HG02938 (cell line): ENCODE measurements at regions not wholly inside any gene's neighbourhood (a gene's known extent, or its start where the extent isn't known, plus 50 kb on each side); places are given as distances from the start of the nearest gene placed in this dataset.

Experiments
- ATAC-seq: cut with Tn5 transposase; IDR thresholded peaks from one replicate; pipeline ENCODE4 v1.9.1; 2021; ENCODE audit warnings: mild to moderate bottlenecking, moderate library complexity; ENCODE audit not compliant: unreplicated experiment

DNA sequence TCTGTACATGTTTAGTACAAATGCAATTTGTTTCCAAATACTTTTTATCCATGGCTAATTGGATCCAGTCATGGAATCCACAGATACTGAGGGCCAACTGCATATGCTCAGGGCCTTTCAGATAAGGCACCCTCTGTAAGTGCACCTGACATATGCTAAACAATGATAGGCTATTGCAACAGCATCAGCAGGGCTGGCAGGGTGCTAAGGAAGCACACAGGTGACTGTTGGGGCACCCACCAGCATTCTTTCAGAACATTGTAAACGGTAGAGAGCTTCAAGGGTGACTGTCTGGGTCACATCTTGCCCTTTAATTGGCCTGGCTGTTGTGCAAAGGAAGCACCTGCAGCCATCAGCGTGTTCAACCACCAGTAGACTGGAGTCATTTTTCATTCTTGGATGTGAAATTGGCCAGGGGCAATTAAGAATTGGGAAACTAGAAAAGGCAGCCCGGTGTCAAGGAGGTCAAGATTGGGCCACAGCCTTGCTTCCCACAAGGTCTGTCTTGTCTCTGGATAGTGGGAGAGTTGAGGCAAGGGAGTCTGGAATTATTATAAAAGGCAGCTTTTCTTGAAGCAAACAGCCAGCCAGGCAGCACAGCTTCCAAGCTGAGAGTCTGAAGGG lies 129.3 kb upstream of the RAI14 start:
- no peak for ATAC-seq

DNA sequence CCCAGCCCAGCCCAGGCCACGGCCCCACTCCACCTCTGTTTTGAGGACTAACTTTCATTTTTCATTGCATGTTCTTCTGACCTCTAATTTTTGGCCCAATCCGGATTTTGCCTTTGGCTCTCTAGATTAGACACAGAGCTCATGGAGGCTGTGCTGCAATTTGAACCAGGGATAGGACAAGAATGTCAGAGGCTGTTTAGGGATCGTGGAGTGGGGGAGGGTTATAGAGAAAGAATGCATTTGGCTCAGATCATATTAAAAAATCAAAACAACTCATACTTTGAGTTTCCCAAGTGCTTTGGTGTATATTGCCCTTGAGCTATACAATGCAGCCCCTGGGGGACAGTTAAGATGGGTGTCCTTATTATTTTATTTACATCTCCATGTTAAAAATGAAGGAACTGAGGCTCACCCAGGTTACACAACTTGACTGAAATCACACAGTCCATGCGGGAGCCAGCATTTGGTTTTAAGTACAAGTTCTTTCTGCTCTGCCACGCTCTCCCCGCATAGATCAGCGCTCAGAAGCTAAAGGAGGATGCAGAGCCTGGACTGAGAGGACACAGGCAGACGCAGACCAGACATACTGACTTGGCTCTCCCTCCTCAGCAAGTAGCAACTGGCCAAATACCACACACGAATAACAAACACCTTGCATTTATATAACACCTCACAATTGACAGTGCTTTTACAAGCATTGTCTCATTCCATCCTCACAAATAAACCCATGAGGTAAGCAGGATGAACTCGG lies 126.4 kb upstream of the RAI14 start:
- ATAC-seq, result no peak

DNA sequence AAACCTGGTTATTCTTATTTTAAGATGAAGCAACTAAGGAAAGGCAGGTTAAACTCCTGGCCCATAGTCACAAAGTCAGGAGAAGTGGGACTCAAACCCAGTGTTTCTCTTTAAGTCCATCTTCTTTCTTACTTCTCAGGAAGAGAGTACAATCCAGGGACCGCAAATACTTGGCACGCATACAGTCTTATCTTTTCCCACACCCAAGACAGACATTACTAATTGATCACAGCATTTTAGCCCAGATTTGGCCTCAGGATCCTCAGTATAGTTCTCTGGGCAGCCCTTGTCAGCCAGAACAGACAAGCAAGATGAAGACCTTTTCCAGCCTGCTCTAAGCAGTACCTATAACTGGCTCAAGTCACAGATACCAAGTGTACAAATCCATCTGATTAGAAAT lies 125.5 kb upstream of the RAI14 start:
- ATAC-seq, result no peak

DNA sequence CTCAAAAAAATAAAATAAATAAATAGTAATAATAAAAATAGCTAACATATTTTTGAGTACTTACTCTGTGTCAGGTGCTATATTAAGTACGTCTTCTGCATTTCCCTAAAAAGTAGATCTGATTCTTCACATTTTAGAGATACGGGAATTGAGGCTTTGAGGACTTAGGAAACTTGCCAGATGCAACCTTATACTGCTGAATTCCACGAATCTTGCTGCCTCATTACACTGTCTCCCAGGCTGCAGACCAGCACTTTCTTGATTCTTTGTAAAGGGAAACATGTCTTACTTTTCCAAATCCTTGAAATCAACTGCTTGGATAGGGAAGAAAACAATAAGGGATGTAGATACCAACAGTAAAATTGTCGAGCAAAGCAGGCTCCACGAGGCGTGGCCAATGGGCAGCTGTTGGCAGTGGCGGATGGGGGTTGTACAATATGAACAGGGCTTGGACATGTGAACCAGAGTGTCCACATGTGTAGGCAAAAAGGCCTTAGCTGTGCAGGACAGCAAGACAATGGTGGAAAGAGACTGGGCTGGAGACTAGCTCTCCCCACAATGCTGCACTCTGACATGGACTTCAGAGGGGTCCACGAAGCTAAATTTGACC lies 124.3 kb upstream of the RAI14 start:
- no peak for ATAC-seq

DNA sequence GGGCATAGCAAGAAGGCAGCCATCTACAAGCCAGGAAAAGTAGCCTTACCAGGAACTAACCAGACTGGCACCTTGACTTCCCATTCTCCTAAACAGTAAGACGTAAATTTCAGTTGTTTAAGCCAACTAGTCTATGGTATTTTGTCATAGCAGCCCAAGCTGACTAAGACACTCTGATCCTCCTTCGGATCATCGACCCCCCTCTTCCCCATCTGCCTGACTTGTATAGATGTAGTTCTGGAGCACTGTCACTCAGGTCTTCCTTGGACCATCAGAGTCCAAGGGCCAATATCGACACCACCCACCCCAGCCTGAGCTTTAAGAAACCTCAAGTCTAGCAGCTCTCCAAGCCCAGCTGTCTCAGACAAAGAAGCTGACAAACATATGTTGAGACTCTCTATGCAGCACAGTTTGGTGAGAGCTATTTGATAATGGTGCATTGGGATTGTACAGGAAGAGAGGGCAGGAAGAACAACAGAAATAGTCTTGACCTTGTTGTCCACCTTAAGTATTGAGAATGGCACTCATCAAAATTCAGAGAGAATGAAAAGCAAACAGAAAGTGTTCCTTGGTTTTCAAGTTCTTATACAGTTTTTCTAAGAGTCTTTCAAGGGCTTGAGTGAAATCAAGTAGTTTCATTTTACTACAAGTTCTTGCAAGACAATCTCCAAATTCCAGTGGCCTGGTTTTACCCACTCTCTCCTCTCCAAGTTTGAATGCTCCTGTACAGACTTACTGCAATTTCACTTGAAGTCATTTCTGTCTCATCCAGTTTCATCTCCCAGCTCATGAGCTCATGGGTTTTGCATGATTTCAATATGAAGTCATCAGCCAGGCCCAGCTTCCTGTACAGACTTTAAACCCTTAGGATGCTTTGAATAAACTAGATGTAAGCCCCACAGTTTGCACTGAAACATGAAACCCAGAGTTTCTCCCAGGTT lies 122.3 kb upstream of the RAI14 start:
- peak; percentile 89 for ATAC-seq

DNA sequence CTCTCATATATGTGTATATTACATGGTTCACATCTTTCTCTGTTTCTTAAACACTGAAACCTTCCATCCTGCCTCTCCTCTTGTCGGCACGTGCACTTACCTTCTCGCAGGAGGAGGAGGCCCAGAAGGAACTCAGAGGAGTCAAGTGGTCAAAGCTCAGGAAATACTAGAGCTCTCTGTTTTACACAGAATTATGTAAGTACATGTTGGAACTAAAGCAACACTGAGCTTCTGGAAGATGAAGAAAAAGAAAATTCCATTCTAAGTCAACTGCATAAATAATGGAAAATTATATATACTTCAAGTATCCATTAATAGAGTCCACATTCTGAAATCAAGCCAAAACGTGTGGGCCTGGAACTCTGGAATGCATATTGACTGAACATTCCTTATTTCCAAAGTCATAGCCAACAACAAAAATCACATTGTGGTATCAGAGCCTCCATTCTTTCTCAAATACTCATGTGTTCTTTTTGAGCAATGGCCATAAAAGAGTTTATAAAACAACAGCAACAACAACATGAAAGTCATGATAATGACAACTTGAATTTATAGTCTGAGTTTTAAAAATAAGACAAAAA lies 121.5 kb upstream of the RAI14 start:
- ATAC-seq, result no peak

DNA sequence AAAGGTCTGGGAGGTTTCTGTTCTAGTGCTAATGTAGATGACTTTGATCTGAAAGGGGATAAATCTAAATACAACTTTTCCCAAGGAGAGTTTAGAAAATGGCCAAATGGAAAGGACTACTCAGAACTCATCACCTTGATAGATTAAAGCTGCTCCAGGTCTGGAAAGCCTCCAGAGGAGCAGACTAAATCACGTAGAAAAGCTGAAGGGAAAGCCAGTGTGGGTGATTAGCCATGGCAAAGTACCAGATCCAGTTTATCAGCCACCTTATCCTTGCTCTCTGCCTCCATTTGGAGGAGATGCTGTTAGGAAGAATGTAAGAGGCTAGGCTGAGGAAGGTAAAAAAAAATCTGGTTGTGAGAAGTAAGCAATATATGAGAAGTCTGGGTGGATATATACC lies 120.7 kb upstream of the RAI14 start:
- ATAC-seq, result no peak

DNA sequence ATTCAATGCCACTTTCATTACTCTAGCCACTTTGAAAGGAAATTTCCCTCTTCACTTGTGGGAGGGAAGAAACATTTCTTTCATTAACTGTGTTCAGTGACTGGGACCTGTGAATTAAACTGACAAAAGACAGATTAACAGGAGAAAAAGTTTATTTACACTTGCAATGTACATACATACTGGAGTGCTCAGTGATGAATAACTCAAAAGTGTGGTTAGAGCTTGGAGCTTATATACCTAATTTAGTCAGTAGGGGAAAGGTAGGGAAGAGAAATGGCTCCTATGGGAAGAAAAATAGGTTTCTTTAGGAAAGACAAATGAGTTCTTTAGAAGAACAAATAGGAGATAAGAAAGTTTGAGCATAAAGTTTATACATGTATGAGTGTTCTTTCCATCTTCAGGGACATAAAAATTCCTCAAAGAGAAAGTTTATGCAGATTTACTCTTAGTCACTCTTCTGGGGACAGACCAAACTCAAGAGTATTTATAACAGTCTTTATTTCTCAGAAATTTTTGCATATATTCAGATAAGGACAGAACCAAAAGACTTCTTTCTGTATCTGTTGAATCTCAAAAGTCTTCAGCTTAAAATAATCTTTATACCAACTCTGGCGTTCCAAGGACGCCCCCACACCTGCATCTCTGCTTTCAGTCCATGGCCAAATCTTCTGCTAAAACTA lies 120.0 kb upstream of the RAI14 start:
- ATAC-seq, result no peak

DNA sequence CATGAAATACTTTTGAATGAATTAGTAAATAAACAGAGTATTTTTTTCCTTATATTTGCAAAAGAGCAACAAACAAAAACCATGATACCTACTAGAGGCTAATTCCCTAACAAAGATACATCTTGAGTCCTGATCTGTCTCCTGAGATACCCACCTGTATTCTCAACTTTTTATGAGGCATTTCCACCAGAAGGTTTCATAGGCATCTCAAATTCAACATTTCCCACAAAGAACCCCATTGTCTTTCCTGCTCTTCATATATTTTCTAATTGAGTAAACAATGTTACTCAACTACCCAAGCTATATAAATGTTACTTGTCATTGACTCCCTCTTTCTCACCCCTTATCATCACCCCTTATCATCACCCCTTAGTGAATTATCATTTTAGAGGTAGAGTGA lies 119.4 kb upstream of the RAI14 start:
- no peak for ATAC-seq

DNA sequence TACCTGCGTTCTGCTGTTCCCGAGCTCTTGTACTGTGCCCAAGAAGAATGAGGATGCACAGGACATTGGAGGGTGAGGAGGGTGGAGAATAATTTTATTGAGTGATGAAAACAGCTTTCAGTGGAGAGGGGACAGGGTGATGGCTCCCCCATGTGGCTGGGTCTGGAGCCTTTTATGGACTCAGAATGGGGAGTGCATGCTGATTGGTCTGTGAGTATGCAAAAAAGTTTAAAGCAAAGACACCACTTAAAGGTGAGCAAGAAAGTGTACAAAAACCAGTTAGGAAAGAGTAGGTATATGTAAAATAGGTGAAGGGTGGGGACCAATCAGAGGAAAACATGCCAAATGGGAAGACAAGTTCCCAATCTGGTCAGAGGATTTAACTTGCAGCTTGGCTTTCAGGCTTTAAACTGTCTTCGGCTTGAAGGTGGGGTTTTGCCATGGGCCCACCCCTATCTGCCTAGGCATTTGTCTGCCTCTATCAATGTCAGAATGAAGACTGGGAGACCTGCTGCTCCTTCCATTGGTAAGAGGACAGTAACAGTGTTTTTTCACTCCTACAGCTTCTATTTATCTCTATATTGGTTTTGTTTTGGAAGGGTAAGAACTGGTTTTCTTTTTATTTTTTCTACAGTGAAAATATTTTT lies 118.0 kb upstream of the RAI14 start:
- no peak for ATAC-seq

DNA sequence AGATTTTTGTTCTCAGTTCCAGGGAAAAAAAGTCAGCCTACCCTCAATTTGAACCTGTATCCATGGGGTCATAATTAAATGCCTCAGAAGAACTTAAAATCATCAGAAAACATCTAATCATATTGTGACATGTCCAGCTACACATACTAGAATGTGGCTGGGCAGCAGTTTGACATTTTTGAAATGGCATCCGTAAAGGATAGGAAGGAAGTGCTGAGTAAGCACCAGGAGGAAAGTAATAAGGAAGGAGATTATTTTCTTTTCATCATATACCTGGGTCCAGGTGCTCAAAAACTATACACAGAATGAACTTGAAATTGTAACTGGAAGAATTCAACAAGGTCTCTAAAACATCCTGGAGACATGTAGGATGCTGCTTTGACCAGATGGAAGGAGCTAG lies 116.9 kb upstream of the RAI14 start:
- no peak for ATAC-seq

DNA sequence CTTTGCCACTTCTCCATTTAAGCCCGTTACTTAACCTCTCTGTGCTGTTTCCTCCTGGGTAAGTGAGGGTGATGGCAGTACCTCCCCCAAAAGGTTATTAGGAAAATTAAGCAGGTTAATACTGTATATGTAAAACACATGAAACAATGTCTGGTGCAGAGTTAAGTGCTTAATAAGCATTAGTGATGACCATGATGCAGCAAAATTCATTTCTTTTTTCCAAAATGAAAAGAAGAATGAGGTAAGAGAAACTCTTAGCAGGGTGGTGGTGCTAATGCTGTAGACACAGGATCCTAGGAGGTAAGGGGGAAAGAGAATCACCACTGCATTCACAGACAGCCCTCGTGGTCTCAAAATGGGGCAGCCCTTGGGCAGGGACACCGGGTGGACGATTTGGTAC lies 115.1 kb upstream of the RAI14 start:
- ATAC-seq, result no peak

DNA sequence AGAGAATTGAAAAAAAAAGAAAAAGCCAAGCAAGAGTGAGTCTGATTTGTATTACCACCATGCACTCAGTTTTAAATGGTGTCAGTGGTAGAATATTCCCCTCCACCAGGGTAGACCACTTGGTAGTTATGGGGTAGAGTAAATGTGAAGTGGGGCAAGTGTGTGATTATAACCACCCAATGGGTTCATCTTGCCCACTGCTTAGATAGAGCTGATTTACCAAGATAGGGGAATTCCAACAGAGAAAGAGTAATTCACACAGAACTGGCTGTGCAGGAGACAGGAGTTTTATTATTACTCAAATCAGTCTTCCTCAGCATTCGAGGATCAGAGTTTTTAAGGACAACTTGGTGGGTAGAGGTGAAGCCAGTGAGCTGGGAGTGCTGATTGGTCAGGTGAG lies 113.3 kb upstream of the RAI14 start:
- ATAC-seq, result no peak

DNA sequence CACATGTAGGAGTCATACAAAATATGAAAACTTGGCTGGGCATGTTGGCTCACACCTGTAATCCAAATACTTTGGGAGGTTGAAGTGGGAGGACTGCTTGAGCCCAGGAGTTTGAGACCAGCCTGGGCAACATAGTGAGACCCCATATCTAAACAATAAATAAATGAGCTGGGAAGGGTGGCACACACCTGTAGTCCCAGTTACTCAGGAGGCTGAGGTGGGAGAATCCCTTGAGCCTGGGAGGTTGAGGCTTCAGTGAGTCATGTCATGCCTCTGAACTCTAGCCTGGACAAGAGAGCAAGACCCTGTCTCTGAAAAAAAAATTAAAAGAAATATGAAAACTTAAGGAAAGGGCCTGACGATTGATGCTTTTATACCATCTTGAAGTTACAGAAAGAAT lies 112.4 kb upstream of the RAI14 start:
- no peak for ATAC-seq

DNA sequence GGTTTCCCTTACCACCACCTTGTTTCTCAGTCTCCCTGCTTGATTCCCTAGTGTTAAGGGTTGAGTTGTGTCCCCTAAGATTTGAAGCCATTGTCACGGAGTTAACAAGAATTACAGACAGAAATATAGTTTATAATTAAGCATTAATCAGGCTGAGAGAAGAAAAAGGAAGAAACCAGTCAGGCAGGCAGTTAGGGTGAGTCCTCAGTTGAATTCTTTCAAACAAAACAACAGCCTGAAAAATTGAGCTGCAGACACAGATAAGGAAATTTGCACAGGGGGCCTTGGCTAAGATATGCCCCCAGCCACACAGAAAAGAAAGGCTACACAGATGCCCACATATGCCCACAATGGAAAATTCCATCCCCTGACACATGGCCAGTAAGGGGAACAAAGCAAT lies 111.7 kb upstream of the RAI14 start:
- ATAC-seq, result no peak

DNA sequence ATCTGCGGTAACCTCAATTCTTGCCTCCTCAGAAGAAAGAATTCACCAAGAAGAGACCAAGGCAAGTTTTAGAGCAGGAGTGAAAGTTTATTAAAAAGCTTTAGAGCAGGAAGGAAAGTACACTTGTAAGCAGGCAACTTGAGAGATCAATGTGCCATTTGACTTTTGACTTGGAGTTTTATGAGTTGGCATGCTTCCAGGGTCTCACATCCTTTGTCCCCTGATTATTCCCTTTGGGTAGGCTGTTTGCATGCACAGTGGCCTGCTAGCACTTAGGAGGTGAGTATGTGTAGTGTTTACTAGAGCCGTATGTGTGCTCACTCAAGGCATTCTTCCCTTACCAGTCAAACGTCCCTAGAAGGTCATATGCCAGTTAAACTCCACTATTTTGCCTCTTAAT lies 111.0 kb upstream of the RAI14 start:
- ATAC-seq, result no peak

DNA sequence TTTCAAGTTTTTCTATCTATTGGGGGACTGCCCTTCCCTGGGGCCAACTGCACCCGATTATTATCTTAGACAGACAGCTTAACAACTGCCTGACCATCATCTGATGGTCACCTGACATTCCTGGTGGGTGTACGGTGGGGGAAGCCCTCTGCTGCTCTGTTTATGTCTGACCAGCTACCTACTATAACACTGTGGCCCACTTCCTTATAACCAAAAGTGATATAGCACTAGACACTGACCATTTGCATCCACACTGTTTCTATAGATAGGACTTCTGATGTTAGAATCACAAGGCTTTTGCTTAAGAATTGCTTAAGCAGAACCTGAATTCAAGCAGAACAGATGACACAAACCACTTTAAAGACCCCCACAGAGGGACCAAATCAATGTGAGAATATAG lies 110.5 kb upstream of the RAI14 start:
- no peak for ATAC-seq

DNA sequence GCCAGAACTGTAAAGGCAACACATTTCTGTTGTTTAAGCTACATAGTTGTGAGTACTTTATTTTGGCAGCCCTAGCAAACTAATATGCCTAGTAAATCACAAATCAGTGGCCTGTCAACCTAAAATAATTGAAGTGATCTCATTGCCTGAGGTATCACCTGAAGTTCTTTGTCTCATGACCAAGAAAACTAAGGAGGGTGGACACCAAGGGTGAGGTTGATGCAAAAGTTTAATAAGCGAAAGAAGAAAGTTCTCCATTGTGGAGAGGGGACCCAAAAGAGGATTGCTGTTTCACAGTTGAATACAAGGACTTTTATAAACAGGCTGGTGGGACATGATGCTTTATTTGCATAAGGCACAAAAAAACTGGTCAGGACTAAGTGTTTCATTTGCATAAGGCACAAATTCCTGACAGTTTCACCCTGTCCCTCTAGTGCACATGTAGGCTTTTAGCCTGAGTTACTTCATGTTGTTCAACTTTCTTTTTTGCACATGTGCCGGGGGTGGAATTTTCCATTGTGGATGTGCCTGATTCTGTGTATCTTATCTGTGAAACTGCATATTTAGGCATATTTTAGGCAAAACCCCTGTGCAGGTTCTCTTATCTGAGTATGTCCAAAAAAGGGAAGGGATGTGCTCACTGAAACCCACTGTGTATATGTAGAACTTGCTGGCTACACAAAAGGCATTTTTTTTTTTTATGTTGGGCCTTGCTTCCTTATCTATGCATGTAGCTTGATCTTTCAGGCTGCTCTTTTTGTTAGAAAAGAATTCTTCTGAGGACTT lies 108.6 kb upstream of the RAI14 start:
- ATAC-seq, result no peak

DNA sequence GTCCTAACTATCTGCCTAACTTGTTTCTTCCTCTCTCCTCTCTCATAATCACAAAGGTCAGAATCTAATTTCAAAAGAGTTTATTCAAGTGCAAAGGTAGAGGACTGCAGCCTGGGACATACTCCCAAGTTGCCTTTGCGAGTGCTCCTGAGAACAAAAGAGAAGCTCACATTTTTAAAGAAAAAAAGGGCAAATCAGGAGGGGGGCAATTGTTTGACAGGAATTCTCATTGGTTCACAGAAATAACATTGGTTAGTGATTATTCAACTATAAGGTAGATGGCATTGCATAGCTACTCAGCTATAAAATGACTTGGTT lies 108.1 kb upstream of the RAI14 start:
- no peak for ATAC-seq
